ENCODE measurements at regions not wholly inside any gene's neighbourhood (a gene's known extent, or its start where the extent isn't known, plus 50 kb on each side); places are given as distances from the start of the nearest gene placed in this dataset.

DNA sequence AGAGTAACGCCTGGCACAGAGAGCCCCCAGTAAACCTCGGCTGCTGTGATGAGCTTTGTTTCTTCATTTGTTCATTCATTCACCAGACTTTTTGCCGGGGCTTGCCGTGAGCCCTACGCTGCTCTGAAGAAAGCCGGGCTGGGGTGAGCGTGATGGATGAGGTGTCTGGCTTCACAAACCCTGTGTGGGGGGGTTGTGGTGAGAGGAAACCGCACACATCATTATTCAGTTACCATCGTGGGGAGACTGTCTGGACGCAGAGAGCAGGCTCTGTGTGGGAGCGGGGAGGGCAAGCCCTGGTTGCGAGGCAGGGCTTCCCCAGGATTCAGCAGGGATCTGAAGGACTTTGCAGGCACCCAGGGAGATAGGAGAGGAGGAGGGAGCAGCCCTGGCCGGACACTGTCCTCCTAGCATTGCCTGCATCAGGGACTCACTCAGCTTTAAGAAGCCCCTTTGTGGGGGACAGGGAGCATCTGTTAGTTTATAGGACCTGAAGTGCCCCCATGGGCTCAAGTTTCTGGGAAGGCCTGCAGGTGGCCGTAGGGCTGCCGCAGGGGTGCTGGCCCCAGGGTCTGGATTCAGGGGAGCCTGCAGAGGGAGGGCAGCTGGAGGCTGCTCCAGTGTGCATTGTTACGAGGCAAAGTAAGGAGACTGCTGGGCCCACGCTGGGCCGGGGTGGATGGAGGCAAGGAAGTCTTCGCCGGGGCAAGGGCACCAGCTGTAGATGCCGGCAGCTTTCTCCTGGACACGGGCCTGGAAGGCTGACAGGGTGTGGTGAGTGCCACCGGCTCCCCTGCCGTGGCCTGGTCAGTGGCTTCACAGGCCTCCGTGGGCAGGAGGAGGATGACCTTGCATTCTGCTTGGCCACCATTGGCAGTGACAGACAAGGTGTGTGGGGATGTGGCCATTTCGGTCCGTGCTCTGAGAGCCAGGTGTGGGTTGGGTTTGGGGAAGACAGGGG lies 334.5 kb downstream of the SEC14L1 start (continued):
- TF ChIP-seq, protein P1, sequence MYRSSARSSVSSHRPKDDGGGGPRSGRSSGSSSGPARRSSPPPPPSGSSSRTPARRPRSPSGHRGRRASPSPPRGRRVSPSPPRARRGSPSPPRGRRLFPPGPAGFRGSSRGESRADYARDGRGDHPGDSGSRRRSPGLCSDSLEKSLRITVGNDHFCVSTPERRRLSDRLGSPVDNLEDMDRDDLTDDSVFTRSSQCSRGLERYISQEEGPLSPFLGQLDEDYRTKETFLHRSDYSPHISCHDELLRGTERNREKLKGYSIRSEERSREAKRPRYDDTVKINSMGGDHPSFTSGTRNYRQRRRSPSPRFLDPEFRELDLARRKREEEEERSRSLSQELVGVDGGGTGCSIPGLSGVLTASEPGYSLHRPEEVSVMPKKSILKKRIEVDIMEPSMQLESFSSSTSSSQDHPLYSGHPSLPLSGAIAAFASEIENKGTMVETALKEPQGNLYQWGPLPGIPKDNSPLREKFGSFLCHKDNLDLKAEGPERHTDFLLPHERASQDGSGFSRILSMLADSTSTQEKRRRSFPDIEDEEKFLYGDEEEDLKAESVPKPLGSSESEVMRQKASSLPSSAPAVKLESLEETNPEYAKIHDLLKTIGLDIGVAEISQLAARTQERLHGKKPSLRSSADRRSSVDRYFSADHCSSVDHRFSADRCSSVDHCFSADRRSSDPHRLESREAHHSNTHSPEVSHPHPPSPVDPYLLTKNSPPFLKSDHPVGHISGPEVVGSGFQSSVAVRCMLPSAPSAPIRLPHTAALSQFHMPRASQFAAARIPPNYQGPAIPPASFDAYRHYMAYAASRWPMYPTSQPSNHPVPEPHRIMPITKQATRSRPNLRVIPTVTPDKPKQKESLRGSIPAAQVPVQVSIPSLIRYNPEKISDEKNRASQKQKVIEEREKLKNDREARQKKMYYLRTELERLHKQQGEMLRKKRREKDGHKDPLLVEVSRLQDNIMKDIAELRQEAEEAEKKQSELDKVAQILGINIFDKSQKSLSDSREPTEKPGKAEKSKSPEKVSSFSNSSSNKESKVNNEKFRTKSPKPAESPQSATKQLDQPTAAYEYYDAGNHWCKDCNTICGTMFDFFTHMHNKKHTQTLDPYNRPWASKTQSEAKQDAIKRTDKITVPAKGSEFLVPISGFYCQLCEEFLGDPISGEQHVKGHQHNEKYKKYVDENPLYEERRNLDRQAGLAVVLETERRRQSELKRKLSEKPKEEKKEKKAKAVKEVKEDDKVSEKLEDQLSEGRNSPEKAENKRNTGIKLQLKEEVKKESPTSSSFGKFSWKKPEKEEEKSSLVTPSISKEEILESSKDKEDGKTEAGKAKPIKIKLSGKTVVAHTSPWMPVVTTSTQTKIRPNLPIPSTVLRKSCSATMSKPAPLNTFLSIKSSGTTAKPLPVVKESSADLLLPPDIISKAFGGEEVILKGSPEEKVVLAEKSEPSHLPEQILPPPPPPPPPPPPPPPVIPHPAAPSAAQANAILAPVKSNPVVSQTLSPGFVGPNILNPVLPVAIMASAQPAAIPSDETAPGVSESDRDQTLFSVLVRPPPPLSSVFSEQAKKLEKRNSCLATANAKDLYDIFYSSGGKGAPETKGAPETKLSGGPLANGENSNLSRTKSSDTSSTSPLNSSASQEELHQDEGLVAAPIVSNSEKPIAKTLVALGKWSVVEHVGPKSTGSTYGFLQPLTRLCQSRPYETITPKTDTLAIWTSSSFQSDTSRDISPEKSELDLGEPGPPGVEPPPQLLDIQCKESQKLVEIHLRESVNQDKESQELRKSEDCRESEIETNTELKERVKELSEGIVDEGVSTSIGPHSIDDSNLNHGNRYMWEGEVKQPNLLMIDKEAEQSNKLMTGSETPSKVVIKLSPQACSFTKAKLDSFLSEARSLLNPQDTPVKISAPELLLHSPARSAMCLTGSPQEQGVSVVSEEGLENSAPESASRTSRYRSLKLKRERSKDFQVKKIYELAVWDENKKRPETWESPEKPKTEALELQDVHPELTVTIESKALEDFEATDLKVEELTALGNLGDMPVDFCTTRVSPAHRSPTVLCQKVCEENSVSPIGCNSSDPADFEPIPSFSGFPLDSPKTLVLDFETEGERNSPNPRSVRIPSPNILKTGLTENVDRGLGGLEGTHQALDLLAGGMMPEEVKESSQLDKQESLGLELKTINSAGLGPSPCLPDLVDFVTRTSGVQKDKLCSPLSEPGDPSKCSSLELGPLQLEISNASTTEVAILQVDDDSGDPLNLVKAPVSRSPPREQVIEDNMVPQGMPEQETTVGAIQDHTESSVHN (IDR thresholded peaks at IDR 0.05; ENCODE audit: borderline replicate concordance in 1 of 2, low read depth in 1 of 2), result no peak
- no peak for TF ChIP-seq ZNF561 (CRISPR knock-in tag; conservative IDR thresholded peaks at IDR 0.05)
- no peak for TF ChIP-seq ARHGAP35 (IDR thresholded peaks at IDR 0.05; ENCODE audit: partially characterized antibody)
- TF ChIP-seq SMC3 (conservative IDR thresholded peaks at IDR 0.05; ENCODE audit: insufficient read depth, low read depth, low read length), result no peak
- TF ChIP-seq TRIM28 (IDR thresholded peaks at IDR 0.05), result no peak
- TF ChIP-seq MEIS2 (IDR thresholded peaks at IDR 0.05; ENCODE audit: partially characterized antibody), result peak; percentile 63
- TF ChIP-seq, protein P2, sequence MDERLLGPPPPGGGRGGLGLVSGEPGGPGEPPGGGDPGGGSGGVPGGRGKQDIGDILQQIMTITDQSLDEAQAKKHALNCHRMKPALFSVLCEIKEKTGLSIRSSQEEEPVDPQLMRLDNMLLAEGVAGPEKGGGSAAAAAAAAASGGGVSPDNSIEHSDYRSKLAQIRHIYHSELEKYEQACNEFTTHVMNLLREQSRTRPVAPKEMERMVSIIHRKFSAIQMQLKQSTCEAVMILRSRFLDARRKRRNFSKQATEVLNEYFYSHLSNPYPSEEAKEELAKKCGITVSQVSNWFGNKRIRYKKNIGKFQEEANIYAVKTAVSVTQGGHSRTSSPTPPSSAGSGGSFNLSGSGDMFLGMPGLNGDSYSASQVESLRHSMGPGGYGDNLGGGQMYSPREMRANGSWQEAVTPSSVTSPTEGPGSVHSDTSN (CRISPR knock-in tag; IDR thresholded peaks at IDR 0.05; ENCODE audit: low read depth), result no peak
- TF ChIP-seq, protein P2 (tag; conservative IDR thresholded peaks at IDR 0.05; ENCODE audit: low read depth), result 0 out of 2 replicates have a peak, but pooled peaks have one; percentile 33
- TF ChIP-seq SMARCE1 (IDR thresholded peaks at IDR 0.05), result no peak
- TF ChIP-seq ETV5 (CRISPR knock-in tag; IDR thresholded peaks at IDR 0.05; ENCODE audit: low read depth), result no peak
- TF ChIP-seq, protein P3, sequence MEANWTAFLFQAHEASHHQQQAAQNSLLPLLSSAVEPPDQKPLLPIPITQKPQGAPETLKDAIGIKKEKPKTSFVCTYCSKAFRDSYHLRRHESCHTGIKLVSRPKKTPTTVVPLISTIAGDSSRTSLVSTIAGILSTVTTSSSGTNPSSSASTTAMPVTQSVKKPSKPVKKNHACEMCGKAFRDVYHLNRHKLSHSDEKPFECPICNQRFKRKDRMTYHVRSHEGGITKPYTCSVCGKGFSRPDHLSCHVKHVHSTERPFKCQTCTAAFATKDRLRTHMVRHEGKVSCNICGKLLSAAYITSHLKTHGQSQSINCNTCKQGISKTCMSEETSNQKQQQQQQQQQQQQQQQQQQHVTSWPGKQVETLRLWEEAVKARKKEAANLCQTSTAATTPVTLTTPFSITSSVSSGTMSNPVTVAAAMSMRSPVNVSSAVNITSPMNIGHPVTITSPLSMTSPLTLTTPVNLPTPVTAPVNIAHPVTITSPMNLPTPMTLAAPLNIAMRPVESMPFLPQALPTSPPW (CRISPR knock-in tag; IDR thresholded peaks at IDR 0.05), result peak; percentile 60; the same call in 1 of the 2 replicates
- no peak for TF ChIP-seq RBM14 (IDR thresholded peaks at IDR 0.05; ENCODE audit: borderline replicate concordance, insufficient read depth, low read depth, low read length)
- TF ChIP-seq NFATC3 (IDR thresholded peaks at IDR 0.05), result no peak
